ENCODE measurements at regions not wholly inside any gene's neighbourhood (a gene's known extent, or its start where the extent isn't known, plus 50 kb on each side); places are given as distances from the start of the nearest gene placed in this dataset.

- Histone ChIP-seq H3K27me3 (ENCODE audit: low read length) (no peaks in the 10 kb centered on the region), H3K9me2 (replicated peaks; ENCODE audit: insufficient read depth, low read length) (no peaks in the 10 kb centered on the region), H4K20me1 (ENCODE audit: low read depth, low read length) (no peaks in the 10 kb centered on the region), H3F3A (ENCODE audit: insufficient read depth) (no peaks in the 10 kb centered on the region), H3K4me3 (ENCODE audit: insufficient read depth, low read length, poor library complexity, severe bottlenecking) (no peak overlapping the region), H2AFZ (ENCODE audit: low read depth, low read length, severe bottlenecking) (no peak overlapping the region), H3K9ac (ENCODE audit: low read length) (no peak overlapping the region), H3K9me3 (ENCODE audit: insufficient read depth, low read length) (no peaks in the 10 kb centered on the region), H3K36me3 (ENCODE audit: low read length) (no peaks in the 10 kb centered on the region), H3K4me2 (ENCODE audit: low read depth, low read length, poor library complexity, severe bottlenecking) (no peak overlapping the region), H3K79me2 (ENCODE audit: insufficient read depth, low read length) (no peaks in the 10 kb centered on the region), H3K27ac (ENCODE audit: low read depth, low read length) (no peak overlapping the region)
- no peak for TF ChIP-seq CTCF (IDR thresholded peaks at IDR 0.05; ENCODE audit: insufficient read depth, low read length, poor library complexity, severe bottlenecking)
- TF ChIP-seq EZH2phosphoT487 (conservative IDR thresholded peaks at IDR 0.05; ENCODE audit: low read length) = no peak
Observed at GRCh38 chr9:82757924-82758323, 305.0 kb downstream of the RASEF start.

- Histone ChIP-seq H3K9ac (ENCODE audit: low read length) (no peak overlapping the region), H3K27me3 (ENCODE audit: low read length) (no peaks in the 10 kb centered on the region), H3K36me3 (ENCODE audit: low read length) (no peaks in the 10 kb centered on the region), H2AFZ (ENCODE audit: low read depth, low read length, severe bottlenecking) (no peak overlapping the region), H3F3A (ENCODE audit: insufficient read depth) (no peaks in the 10 kb centered on the region), H3K4me2 (ENCODE audit: low read depth, low read length, poor library complexity, severe bottlenecking) (no peak overlapping the region), H3K27ac (ENCODE audit: low read depth, low read length) (no peak overlapping the region), H4K20me1 (ENCODE audit: low read depth, low read length) (no peaks in the 10 kb centered on the region), H3K79me2 (ENCODE audit: insufficient read depth, low read length) (no peaks in the 10 kb centered on the region), H3K4me3 (ENCODE audit: insufficient read depth, low read length, poor library complexity, severe bottlenecking) (no peak overlapping the region), H3K9me2 (replicated peaks; ENCODE audit: insufficient read depth, low read length) (no peaks in the 10 kb centered on the region), H3K9me3 (ENCODE audit: insufficient read depth, low read length) (no peaks in the 10 kb centered on the region)
- no peak for TF ChIP-seq CTCF (IDR thresholded peaks at IDR 0.05; ENCODE audit: insufficient read depth, low read length, poor library complexity, severe bottlenecking)
- TF ChIP-seq EZH2phosphoT487 (conservative IDR thresholded peaks at IDR 0.05; ENCODE audit: low read length) = no peak
Observed at GRCh38 chr9:82761027-82761426, 301.9 kb downstream of the RASEF start.

GRCh38 chr9:82761956-82762355, 301.0 kb downstream of the RASEF start:
- no peak overlapping the region for H3K9ac ChIP-seq (ENCODE audit: low read length)
- H3K4me3 ChIP-seq (ENCODE audit: insufficient read depth, low read length, poor library complexity, severe bottlenecking) = no peak overlapping the region
- H3K4me2 ChIP-seq (ENCODE audit: low read depth, low read length, poor library complexity, severe bottlenecking) = no peak overlapping the region
- H2AFZ ChIP-seq (ENCODE audit: low read depth, low read length, severe bottlenecking) = no peak overlapping the region
- H3K9me3 ChIP-seq (ENCODE audit: insufficient read depth, low read length) = no peaks in the 10 kb centered on the region
- no peak overlapping the region for H3K27ac ChIP-seq (ENCODE audit: low read depth, low read length)
- TF ChIP-seq CTCF (IDR thresholded peaks at IDR 0.05; ENCODE audit: insufficient read depth, low read length, poor library complexity, severe bottlenecking) = no peak
- TF ChIP-seq EZH2phosphoT487 (conservative IDR thresholded peaks at IDR 0.05; ENCODE audit: low read length) = no peak
- H4K20me1 ChIP-seq (ENCODE audit: low read depth, low read length) = no peaks in the 10 kb centered on the region
- H3F3A ChIP-seq (ENCODE audit: insufficient read depth) = no peaks in the 10 kb centered on the region
- no peaks in the 10 kb centered on the region for H3K9me2 ChIP-seq (replicated peaks; ENCODE audit: insufficient read depth, low read length)
- H3K79me2 ChIP-seq (ENCODE audit: insufficient read depth, low read length) = no peaks in the 10 kb centered on the region
- H3K27me3 ChIP-seq (ENCODE audit: low read length) = no peaks in the 10 kb centered on the region
- no peaks in the 10 kb centered on the region for H3K36me3 ChIP-seq (ENCODE audit: low read length)
